ENCODE measurements at regions not wholly inside any gene's neighbourhood (a gene's known extent, or its start where the extent isn't known, plus 50 kb on each side); places are given as distances from the start of the nearest gene placed in this dataset.

DNA sequence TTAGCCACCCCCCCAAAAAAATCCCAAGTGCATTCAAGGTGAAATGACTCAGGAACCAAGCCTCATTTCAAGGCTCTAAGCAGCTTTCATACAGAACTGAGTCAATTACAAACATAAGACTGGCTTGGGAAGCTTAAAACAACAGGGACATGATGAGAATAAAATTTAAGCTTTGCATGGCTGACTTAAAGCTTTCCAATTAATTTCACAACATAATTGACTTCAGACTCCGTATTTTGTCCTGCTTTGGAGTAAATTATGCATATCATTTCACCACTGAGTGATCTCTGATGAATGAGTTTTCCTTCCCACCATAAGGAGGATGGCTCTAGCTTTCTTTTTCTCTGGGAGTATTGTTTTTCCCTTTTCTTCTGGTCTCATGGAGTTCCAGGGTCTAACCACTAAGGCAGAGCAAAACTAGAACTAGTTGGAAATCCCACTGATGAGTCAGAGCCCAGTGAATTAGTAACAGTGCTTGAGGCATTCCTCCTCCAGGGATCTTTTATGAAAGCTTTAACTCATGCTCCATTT, 72.8 kb downstream of the XCL2 start:
- TF ChIP-seq GATA2 (IDR thresholded peaks at IDR 0.05; ENCODE audit: low read depth, low read length) (no peak), GATA3 (IDR thresholded peaks at IDR 0.05; ENCODE audit: low read depth, low read length) (no peak)

All from SH-SY5Y (cell line).